ENCODE measurements at regions not wholly inside any gene's neighbourhood (a gene's known extent, or its start where the extent isn't known, plus 50 kb on each side); places are given as distances from the start of the nearest gene placed in this dataset.
"Not testable (repeated sequence)": the region's sequence is repeated elsewhere in the genome, so short reads cannot be mapped to it uniquely, and the experiment has no call there.

DNA sequence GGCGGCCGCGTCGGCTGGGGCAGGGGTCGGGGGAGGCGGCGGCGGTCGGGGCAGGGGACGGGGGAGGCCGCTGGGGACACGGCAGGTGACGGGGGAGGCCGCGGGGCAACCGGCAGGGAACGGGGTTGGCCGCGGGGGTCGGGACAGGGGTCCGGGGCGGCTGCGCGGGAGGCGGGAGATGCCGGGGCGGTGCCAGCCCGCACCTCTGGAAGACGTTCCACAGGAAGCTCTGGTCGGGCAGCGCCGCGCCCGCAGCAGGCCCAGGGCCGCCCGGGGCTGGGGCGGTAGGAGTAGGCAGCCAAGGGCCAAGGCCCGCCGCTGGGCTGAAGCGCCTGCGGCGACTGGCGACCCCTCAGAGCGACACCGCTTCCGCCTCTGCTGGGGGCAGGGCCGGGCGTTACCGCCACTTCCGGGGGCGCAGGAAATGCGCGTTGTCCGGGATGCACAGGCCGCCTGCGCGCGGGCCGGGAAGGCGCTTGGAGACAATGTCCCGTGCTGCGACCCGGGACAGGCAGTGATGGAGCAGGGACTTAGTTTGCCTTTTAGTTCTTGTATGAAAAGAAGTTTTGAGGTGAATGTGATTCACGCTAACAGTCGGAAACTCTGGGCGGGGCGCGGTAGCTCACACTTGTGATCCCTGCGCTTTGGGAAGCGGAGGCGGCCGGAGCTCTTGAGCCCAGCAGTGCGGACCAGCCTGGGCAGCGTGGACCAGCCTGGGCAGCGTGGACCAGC is 110.0 kb upstream of the LPCAT1 start:
- in situ Hi-C loops (cut with MboI; ENCODE audit: low pct_unique_long_range_greater_than_20kb, low sequenced_read_pairs, unreplicated experiment): loop anchor here (25.0 kb wide), 1 partner anchor 696 kb away; no protein-coding TSS in a partner anchor
- DNase-seq (ENCODE audit: low spot score): peak; percentile 95

DNA sequence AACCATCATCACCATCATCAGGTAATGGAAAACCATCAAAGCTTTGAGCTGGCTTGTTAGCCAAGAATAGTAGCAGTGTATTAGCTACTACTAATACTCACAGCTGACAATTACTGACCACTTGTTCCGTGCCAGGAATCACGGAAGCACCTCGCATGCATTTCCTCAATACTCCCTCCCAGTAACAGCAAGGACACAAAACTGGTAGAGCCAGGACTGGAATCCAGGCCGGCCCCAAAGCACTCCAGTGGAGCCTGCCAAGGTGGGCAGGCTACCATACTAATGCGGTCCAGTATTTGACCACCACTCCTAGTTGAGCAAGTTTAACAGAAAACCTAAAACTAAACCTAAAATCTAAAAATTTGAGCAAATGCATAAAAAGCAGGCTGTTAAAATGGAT is 107.2 kb upstream of the LPCAT1 start:
- not testable (repeated sequence) for DNase-seq (ENCODE audit: low spot score)
- in situ Hi-C loops (cut with MboI; ENCODE audit: low pct_unique_long_range_greater_than_20kb, low sequenced_read_pairs, unreplicated experiment): loop anchor here (25.0 kb wide), 1 partner anchor 694 kb away; no protein-coding TSS in a partner anchor

More for the DNA sequence above, 110.0 kb upstream of the LPCAT1 start:
- TF ChIP-seq, protein P1, sequence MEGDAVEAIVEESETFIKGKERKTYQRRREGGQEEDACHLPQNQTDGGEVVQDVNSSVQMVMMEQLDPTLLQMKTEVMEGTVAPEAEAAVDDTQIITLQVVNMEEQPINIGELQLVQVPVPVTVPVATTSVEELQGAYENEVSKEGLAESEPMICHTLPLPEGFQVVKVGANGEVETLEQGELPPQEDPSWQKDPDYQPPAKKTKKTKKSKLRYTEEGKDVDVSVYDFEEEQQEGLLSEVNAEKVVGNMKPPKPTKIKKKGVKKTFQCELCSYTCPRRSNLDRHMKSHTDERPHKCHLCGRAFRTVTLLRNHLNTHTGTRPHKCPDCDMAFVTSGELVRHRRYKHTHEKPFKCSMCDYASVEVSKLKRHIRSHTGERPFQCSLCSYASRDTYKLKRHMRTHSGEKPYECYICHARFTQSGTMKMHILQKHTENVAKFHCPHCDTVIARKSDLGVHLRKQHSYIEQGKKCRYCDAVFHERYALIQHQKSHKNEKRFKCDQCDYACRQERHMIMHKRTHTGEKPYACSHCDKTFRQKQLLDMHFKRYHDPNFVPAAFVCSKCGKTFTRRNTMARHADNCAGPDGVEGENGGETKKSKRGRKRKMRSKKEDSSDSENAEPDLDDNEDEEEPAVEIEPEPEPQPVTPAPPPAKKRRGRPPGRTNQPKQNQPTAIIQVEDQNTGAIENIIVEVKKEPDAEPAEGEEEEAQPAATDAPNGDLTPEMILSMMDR (IDR thresholded peaks at IDR 0.05; ENCODE audit: extremely low read depth, insufficient read depth, missing control alignments): no peak

DNA sequence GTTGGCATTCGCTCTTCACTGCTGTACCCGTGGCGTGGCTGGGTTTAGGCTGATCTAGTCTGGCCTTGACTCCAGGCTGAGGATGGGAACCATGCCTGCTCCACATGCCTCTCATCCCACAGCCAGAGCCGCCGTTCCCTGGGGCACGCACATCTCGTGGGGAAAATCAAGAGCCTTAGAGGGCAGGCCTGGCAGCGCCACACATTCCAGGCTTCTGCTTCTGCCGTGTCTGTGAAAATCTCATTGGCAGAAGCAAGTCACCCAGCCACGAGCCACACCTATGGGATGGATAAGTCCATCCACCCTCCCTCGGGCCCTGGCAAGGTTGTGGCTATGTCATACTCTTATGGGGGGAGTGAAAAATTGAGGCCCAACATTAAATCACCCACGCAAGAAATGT is 102.6 kb upstream of the LPCAT1 start:
- in situ Hi-C loops (cut with MboI; ENCODE audit: low pct_unique_long_range_greater_than_20kb, low sequenced_read_pairs, unreplicated experiment): loop anchor here (25.0 kb wide), 1 partner anchor 689 kb away; no protein-coding TSS in a partner anchor
- not testable (repeated sequence) for DNase-seq (ENCODE audit: low spot score)

DNA sequence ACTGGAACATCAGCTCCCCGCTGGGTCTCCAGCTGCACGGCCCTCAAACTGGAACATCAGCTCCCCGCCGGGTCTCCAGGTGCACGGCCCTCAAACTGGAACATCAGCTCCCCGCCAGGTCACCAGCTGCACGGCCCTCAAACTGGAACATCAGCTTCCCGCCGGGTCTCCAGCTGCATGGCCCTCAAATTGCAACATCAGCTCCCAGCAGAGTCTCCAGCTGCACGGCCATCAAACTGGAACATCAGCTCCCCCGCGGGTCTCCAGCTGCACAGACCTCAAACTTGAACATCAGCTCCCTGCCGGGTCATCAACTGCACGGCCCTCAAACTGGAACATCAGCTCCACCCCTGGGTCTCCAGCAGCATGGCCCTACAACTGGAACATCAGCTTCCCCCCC is 95.8 kb upstream of the LPCAT1 start:
- in situ Hi-C loops (cut with MboI; ENCODE audit: low pct_unique_long_range_greater_than_20kb, low sequenced_read_pairs, unreplicated experiment); DNase-seq (ENCODE audit: low spot score): not testable (repeated sequence)

DNA sequence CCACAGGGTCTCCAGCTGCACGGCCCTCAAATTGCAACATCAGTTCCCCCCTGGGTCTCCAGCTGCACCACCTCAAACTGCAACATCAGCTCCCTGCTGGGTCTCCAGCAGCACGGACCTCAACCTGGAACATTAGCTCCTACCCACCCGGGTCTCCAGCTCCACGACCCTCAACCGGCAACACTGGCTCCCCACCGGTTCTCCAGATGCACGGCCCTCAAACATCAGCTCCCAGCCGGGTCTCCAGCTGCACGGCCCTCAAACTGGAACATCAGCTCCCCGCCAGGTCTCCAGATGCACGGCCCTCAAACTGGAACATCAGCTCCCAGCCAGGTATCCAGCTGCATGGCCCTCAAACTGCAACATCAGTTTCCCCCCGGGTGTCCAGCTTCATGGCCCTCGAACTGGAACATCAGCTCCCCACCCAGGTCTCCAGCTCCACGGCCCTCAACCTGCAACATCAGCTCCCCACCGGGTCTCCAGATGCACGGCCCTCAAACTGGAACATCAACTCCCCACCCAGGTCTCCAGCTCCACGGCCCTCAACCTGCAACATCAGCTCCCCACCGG is 94.6 kb upstream of the LPCAT1 start:
- in situ Hi-C loops (cut with MboI; ENCODE audit: low pct_unique_long_range_greater_than_20kb, low sequenced_read_pairs, unreplicated experiment); DNase-seq (ENCODE audit: low spot score): not testable (repeated sequence)

DNA sequence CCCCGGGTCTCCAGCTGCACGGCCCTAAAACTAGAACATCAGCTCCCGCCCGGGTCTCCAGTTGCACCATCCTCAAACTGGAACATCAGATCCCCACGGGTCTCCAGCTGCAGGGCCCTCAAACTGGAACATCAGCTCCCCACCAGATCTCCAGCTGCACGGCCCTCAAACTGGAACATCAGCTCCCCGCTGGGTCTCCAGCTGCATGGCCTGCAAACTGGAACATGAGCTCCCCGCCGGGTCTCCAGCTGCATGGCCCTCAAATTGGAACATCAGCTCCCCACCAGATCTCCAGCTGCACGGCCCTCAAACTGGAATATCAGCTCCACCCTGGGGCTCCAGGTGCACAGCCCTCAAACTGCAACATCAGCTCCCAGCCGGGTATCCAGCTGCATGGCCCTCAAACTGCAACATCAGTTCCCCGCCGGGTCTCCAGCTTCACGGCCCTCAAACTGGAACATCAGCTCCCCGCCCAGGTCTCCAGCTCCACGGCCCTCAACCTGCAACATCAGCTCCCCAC is 93.5 kb upstream of the LPCAT1 start:
- in situ Hi-C loops (cut with MboI; ENCODE audit: low pct_unique_long_range_greater_than_20kb, low sequenced_read_pairs, unreplicated experiment); DNase-seq (ENCODE audit: low spot score): not testable (repeated sequence)

DNA sequence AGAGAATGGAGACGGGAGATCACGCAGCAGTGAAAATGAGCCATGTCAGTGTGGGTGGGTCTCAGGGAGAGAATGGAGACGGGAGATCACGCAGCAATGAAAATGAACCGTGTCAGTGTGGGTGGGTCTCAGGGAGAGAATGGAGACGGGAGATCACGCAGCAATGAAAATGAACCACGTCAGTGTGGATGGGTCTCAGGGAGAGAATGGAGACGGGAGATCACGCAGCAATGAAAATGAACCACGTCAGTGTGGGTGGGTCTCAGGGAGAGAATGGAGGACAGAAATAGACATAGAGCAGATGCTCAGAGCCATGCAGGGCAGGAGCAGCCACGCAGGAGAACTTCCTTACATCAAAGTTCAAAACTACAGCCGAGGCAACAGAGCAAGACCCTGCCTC is 89.8 kb upstream of the LPCAT1 start:
- DNase-seq (ENCODE audit: low spot score); in situ Hi-C loops (cut with MboI; ENCODE audit: low pct_unique_long_range_greater_than_20kb, low sequenced_read_pairs, unreplicated experiment): not testable (repeated sequence)

DNA sequence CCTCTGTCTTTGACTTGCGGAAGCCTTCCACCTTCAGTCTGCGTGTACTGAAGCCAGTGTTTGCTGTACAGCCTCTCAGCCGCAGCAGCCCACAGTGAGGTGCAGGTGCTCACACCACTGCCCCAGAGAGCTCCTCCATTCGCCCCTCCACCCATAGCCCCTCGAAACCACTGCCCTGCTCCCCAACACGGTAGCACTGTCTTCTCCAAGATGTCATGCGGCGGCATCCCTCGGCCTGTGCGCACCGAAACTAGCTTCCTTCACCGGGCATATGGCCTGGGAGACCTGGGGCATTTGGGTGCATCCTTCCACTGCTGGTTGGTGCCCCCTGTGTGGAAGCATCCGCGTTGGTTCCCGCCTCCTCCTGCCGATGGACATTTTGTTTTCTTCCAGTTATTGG is 86.8 kb upstream of the LPCAT1 start:
- in situ Hi-C loops (cut with MboI; ENCODE audit: low pct_unique_long_range_greater_than_20kb, low sequenced_read_pairs, unreplicated experiment); DNase-seq (ENCODE audit: low spot score): not testable (repeated sequence)

DNA sequence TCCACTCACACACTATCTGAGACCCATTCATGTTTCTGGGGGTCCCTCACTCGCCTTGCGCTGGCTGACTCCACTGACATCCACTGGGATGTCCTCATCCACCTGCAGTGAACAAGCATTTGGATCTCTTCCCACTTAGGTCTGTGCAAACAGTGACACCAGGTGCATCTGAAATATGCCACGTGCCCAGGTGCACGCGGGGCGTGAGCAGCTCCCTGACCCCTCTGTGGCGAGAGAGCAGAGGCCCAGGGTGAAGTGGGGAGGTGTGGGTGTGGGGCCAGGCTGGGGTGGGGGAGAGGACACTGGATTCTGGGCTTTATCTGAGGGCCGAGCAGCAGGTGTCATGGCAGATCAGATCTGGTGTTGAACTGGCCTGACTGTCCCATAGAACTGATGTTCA is 85.4 kb upstream of the LPCAT1 start:
- DNase-seq (ENCODE audit: low spot score); in situ Hi-C loops (cut with MboI; ENCODE audit: low pct_unique_long_range_greater_than_20kb, low sequenced_read_pairs, unreplicated experiment): not testable (repeated sequence)

DNA sequence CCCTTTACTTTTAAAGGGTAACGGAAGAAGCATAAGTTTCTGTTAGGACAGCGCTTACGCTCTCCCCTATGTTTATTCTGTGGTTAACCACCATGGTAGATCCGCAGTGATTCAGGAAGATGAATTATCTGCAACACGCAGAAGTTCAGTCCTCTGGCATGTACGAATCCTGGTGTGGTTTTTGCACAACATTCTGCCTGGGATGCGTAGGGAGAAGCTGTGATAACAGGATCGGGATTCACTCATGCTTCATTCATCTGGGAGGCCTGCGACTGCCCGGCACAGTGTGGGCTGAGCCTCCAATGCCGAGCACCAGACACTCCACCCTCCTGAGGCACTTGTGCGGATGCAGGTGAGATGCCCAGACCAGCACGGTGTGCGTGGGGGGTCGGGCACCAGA is 84.6 kb upstream of the LPCAT1 start:
- in situ Hi-C loops (cut with MboI; ENCODE audit: low pct_unique_long_range_greater_than_20kb, low sequenced_read_pairs, unreplicated experiment); DNase-seq (ENCODE audit: low spot score): not testable (repeated sequence)

DNA sequence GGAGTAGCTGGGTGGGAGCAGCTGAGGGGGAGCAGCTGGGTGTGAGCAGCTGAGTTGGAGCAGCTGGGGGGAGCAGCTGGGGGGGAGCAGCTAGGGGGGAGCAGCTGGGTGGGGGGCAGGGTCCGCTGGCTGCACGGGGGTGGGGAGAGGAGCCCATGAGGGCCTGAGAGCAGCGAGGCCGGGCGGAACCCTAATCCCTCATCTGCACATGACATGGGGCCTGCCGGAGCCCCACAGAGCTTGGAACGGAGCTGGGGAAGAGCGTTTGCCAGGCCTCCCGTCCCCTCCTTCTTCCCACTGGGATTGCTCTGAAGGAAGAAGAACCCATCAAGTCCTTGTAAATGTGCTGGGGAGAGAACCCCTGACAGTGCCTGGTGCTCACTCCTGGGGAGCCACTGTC is 83.2 kb upstream of the LPCAT1 start:
- in situ Hi-C loops (cut with MboI; ENCODE audit: low pct_unique_long_range_greater_than_20kb, low sequenced_read_pairs, unreplicated experiment); DNase-seq (ENCODE audit: low spot score): not testable (repeated sequence)

DNA sequence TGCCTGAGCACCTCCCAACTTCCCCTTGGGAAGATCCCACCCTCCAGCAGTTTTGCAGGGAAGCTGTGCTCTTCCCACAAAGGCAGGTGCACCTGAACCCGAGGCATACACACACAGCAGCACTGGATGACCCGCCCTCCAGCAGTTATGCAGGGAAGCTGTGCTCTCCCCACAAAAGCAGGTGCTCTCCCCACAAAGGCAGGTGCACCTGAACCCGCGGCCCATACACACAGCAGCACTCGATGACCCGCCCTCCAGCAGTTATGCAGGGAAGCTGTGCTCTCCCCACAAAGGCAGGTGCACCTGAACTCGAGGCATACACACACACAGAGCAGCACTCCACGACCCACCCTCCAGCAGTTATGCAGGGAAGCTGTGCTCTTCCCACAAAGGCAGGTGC is 80.2 kb upstream of the LPCAT1 start:
- in situ Hi-C loops (cut with MboI; ENCODE audit: low pct_unique_long_range_greater_than_20kb, low sequenced_read_pairs, unreplicated experiment); DNase-seq (ENCODE audit: low spot score): not testable (repeated sequence)

DNA sequence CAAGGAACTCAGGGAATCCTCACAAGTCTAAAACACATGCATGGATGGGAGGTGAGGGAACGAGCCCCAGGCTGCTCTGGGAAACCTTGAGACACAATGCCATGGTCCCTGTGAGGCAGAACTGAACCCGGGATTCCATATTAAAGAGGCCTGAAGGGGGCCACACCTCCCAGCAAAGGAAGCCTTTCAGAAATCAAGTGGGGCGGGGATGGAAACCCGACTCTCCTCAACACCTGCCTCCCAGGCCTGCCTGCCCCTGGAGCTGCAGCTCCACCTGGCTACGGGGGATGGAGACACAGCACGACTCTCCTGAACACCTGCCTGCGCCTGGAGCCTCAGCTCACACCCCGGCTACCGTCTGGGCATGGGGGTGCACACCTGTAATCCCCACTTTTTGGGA is 77.8 kb upstream of the LPCAT1 start:
- DNase-seq (ENCODE audit: low spot score); in situ Hi-C loops (cut with MboI; ENCODE audit: low pct_unique_long_range_greater_than_20kb, low sequenced_read_pairs, unreplicated experiment): not testable (repeated sequence)
